ENCODE measurements at regions not wholly inside any gene's neighbourhood (a gene's known extent, or its start where the extent isn't known, plus 50 kb on each side); places are given as distances from the start of the nearest gene placed in this dataset.
"Not testable (repeated sequence)": the region's sequence is repeated elsewhere in the genome, so short reads cannot be mapped to it uniquely, and the experiment has no call there.

DNA sequence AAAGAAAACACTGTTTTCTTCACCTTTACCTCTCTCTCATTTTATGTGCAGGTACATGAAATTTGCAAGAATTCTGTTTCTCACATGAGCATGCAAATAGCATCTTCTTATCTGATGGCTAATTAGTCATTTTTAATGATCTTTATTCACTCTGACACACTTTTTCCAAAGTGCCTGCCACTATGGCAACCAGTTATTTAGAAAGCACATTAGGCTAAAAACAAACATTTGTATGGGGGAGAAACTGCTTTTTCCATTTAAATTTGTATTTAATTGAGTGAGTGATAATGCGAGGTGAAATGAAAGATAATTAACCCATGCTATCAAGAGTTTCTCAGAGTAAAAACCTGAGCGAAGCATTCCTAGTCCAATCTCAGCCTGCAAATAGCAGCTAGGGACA lies 365.0 kb downstream of the MAT2B start:
- Histone ChIP-seq H3K36me3 (no peaks in the 10 kb centered on the region), H3K27me3 (no peaks in the 10 kb centered on the region), H3K4me1 (no peaks in the 10 kb centered on the region), H3K4me3 (no peak overlapping the region), H3K9me3 (no peaks in the 10 kb centered on the region), H3K27ac (no peak overlapping the region)
- TF ChIP-seq POLR2A (IDR thresholded peaks at IDR 0.05): no peak
- no peak for TF ChIP-seq EP300 (IDR thresholded peaks at IDR 0.05; ENCODE audit: low read depth)
- TF ChIP-seq, protein P1, sequence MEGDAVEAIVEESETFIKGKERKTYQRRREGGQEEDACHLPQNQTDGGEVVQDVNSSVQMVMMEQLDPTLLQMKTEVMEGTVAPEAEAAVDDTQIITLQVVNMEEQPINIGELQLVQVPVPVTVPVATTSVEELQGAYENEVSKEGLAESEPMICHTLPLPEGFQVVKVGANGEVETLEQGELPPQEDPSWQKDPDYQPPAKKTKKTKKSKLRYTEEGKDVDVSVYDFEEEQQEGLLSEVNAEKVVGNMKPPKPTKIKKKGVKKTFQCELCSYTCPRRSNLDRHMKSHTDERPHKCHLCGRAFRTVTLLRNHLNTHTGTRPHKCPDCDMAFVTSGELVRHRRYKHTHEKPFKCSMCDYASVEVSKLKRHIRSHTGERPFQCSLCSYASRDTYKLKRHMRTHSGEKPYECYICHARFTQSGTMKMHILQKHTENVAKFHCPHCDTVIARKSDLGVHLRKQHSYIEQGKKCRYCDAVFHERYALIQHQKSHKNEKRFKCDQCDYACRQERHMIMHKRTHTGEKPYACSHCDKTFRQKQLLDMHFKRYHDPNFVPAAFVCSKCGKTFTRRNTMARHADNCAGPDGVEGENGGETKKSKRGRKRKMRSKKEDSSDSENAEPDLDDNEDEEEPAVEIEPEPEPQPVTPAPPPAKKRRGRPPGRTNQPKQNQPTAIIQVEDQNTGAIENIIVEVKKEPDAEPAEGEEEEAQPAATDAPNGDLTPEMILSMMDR (IDR thresholded peaks at IDR 0.05): no peak
- no peak for TF ChIP-seq POLR2AphosphoS5 (IDR thresholded peaks at IDR 0.05)
- in situ Hi-C loops (cut with MboI; ENCODE audit: low pct_ligation_motif_present in 1 of 4, low pct_unique_long_range_greater_than_20kb in 1 of 4, low sequenced_read_pairs in 3 of 4) (no loop called here), intact Hi-C loops (cut with DNase I; ENCODE audit: low total_unique reads) (no loop called here)
- WGBS, 2 donors (ENCODE audit: low coverage in 1 of 2): 71 to 78% methylated on average over 1 to 2 of the region's 2 CpGs
- DNase-seq: no peak

DNA sequence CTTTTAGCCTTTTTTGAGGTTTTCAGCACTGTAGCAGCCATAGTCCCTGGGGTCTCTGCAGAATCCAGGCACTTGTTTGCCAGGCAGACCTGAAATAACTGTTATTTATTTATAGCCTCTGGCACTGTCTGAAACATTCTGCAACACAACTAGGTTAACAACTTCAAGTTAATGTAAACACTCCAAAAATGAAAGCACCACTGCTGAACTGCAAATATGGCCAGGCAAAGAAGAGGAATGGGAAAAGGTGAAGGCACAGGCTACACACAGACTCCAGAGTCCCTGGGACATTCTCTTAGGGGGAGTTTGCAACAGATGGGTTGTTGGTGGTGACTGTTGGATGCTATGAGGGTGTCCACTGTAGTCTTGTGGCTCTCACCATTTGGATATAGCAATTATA lies 369.0 kb downstream of the MAT2B start:
- Histone ChIP-seq H3K9me3 (no peaks in the 10 kb centered on the region), H3K4me3 (no peak overlapping the region), H3K4me1 (no peaks in the 10 kb centered on the region), H3K27ac (no peak overlapping the region), H3K27me3 (no peaks in the 10 kb centered on the region), H3K36me3 (no peaks in the 10 kb centered on the region)
- in situ Hi-C loops (cut with MboI; ENCODE audit: low pct_ligation_motif_present in 1 of 4, low pct_unique_long_range_greater_than_20kb in 1 of 4, low sequenced_read_pairs in 3 of 4): no loop called here
- DNase-seq: no peak
- TF ChIP-seq POLR2A (IDR thresholded peaks at IDR 0.05) (no peak), EP300 (IDR thresholded peaks at IDR 0.05; ENCODE audit: low read depth) (no peak), POLR2AphosphoS5 (IDR thresholded peaks at IDR 0.05) (no peak)
- TF ChIP-seq, protein P1 (IDR thresholded peaks at IDR 0.05): no peak
- intact Hi-C loops (cut with DNase I; ENCODE audit: low total_unique reads): no loop called here

DNA sequence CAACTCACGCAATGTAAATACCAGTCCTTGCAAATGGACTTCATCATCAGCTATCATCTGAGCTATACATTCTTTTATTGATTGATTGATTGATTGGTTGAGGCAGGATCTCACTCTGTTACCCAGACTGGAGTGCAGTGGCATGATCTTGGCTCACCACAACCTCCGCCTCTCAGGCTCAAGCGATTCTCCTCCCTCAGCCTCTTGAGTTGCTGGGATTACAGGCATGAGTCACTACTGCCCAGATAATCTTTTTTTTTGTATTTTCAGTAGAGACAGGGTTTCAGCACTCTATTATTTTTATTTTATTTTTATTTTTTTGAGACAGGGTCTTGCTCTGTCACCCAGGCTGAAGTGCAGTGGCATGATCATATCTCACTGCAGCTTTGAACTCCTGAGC lies 369.5 kb downstream of the MAT2B start:
- intact Hi-C loops (cut with DNase I; ENCODE audit: low total_unique reads); H3K27me3 ChIP-seq; in situ Hi-C loops (cut with MboI; ENCODE audit: low pct_ligation_motif_present in 1 of 4, low pct_unique_long_range_greater_than_20kb in 1 of 4, low sequenced_read_pairs in 3 of 4); H3K4me1 ChIP-seq; DNase-seq; H3K9me3 ChIP-seq; H3K27ac ChIP-seq; H3K4me3 ChIP-seq; H3K36me3 ChIP-seq: not testable (repeated sequence)
- 80 to 89% methylated on average over 1 to 3 of the region's 3 CpGs for WGBS, 2 donors (ENCODE audit: low coverage in 1 of 2)

GRCh38 chr5:163877865-163878264 lies 372.4 kb downstream of the MAT2B start:
- Histone ChIP-seq H3K36me3 (no peaks in the 10 kb centered on the region), H3K9me3 (no peaks in the 10 kb centered on the region), H3K4me3 (no peak overlapping the region), H3K4me1 (no peaks in the 10 kb centered on the region), H3K27ac (no peak overlapping the region), H3K27me3 (no peaks in the 10 kb centered on the region)
- DNase-seq: no peak
- TF ChIP-seq POLR2AphosphoS5 (IDR thresholded peaks at IDR 0.05) (no peak), POLR2A (IDR thresholded peaks at IDR 0.05) (no peak), EP300 (IDR thresholded peaks at IDR 0.05; ENCODE audit: low read depth) (no peak)
- TF ChIP-seq, protein P1 (IDR thresholded peaks at IDR 0.05): no peak
- in situ Hi-C loops (cut with MboI; ENCODE audit: low pct_ligation_motif_present in 1 of 4, low pct_unique_long_range_greater_than_20kb in 1 of 4, low sequenced_read_pairs in 3 of 4): no loop called here
- intact Hi-C loops (cut with DNase I; ENCODE audit: low total_unique reads): no loop called here
- WGBS, 2 donors (ENCODE audit: low coverage in 1 of 2): 78 to 96% methylated on average over 1 of the region's 1 CpG

- 93 to 100% methylated on average over 1 of the region's 1 CpG for WGBS, 2 donors (ENCODE audit: low coverage in 1 of 2)
- DNase-seq: no peak
- H3K27me3 ChIP-seq: no peaks in the 10 kb centered on the region
- in situ Hi-C loops (cut with MboI; ENCODE audit: low pct_ligation_motif_present in 1 of 4, low pct_unique_long_range_greater_than_20kb in 1 of 4, low sequenced_read_pairs in 3 of 4) (no loop called here), intact Hi-C loops (cut with DNase I; ENCODE audit: low total_unique reads) (no loop called here)
- no peak overlapping the region for H3K4me3 ChIP-seq
- H3K9me3 ChIP-seq: no peaks in the 10 kb centered on the region
- no peak for TF ChIP-seq POLR2AphosphoS5 (IDR thresholded peaks at IDR 0.05)
- TF ChIP-seq, protein P1 (IDR thresholded peaks at IDR 0.05): no peak
- H3K27ac ChIP-seq: no peak overlapping the region
- no peaks in the 10 kb centered on the region for H3K4me1 ChIP-seq
- no peaks in the 10 kb centered on the region for H3K36me3 ChIP-seq
These were observed 373.1 kb downstream of the MAT2B start for GRCh38 chr5:163878490-163878889.

Measured in transverse colon (tissue), 4 donors.